ENCODE measurements at regions not wholly inside any gene's neighbourhood (a gene's known extent, or its start where the extent isn't known, plus 50 kb on each side); places are given as distances from the start of the nearest gene placed in this dataset.

DNA sequence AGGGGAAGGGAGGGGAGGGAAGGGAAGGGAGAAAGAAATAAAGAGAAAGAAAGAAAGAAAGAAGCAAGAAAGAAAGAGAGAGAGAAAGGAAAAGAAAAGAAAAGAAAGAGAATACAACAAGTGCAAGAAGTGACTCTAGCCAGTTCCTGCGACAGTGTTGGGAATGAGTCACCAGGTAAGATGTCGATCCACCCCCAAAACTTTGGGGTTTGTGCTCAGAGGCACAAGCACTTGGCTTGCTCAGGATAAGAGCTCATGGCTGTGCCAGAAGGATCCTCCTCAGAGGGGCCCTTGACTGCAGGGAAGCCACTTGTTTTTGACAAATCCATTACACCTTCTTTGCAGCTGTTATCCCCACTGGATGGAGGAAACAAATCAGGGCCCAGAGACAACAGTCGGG, 137.7 kb downstream of the TMEM132E start:
- no peak for TF ChIP-seq POLR2A (IDR thresholded peaks at IDR 0.05)
- TF ChIP-seq, protein P1, sequence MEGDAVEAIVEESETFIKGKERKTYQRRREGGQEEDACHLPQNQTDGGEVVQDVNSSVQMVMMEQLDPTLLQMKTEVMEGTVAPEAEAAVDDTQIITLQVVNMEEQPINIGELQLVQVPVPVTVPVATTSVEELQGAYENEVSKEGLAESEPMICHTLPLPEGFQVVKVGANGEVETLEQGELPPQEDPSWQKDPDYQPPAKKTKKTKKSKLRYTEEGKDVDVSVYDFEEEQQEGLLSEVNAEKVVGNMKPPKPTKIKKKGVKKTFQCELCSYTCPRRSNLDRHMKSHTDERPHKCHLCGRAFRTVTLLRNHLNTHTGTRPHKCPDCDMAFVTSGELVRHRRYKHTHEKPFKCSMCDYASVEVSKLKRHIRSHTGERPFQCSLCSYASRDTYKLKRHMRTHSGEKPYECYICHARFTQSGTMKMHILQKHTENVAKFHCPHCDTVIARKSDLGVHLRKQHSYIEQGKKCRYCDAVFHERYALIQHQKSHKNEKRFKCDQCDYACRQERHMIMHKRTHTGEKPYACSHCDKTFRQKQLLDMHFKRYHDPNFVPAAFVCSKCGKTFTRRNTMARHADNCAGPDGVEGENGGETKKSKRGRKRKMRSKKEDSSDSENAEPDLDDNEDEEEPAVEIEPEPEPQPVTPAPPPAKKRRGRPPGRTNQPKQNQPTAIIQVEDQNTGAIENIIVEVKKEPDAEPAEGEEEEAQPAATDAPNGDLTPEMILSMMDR (IDR thresholded peaks at IDR 0.05), result no peak
